T-helper 17 cell (primary cell): ENCODE measurements at regions not wholly inside any gene's neighbourhood (a gene's known extent, or its start where the extent isn't known, plus 50 kb on each side); places are given as distances from the start of the nearest gene placed in this dataset.

Experiments used
- ATAC-seq: fragments of 150-1000 bp; cut with Tn5 transposase; 2 replicates; pipeline ENCODE4 v1.10.0; 2021; ENCODE audit warnings: mild to moderate bottlenecking, moderate library complexity
- DNase-seq, 3 donors: peaks; one replicate each; pipeline versions ENCODE4 v3.0.0 to v3.0.0-alpha.2; 2020 to 2021
- H3K9me3 ChIP-seq: one replicate; pipeline ENCODE4 v1.7.0; 2013; ENCODE audit warnings: low read length, mild to moderate bottlenecking; ENCODE audit not compliant: control insufficient read depth, poor library complexity, severe bottlenecking
- H3K27ac Mint-ChIP-seq: one replicate; pipeline ENCODE4 v1.8.0; 2022; ENCODE audit warnings: mild to moderate bottlenecking, moderate library complexity, mixed read lengths
- H3K27me3 Mint-ChIP-seq: one replicate; pipeline ENCODE4 v1.8.0; 2022; ENCODE audit warnings: mixed read lengths
- H3K36me3 Mint-ChIP-seq: one replicate; pipeline ENCODE4 v1.8.0; 2022; ENCODE audit warnings: low read depth, mixed read lengths
- H3K4me1 Mint-ChIP-seq: one replicate; pipeline ENCODE4 v1.8.0; 2022; ENCODE audit warnings: mild to moderate bottlenecking, mixed read lengths
- H3K4me3 Mint-ChIP-seq: one replicate; pipeline ENCODE4 v1.8.0; 2022; ENCODE audit warnings: mild to moderate bottlenecking, moderate library complexity, mixed read lengths

DNA sequence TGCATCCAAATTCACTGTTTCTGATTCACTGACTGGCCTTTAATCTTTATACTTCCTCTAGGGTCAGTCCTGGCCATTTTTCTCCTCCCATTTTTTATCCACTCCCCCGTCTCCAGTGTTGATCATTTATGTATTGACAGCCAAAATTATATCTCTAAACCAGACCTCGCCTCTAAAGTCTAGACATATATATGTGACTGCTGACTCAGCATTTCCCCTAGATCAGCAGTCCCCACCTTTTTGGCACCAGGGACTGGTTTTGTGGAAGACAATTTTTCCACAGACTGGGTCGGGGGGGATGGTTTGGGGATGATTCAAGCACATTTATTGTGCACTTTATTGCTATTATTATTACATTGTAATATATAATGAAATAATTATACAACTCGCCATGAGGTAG, 88.3 kb upstream of the DAAM1 start:
- ATAC-seq (no peak), DNase-seq (no peak)
- H3K4me3 Mint-ChIP-seq: no peak overlapping the region
- no peaks in the 10 kb centered on the region for H3K9me3 ChIP-seq
- H3K27me3 Mint-ChIP-seq: peaks cover 41% of the 10 kb centered on the region
- H3K4me1 Mint-ChIP-seq: peaks cover 3% of the 10 kb centered on the region
- H3K36me3 Mint-ChIP-seq: peaks cover 8% of the 10 kb centered on the region
- H3K27ac Mint-ChIP-seq: no peak overlapping the region

GRCh38 chr14:59101476-59101875, 87.0 kb upstream of the DAAM1 start:
- no peak for ATAC-seq
- H3K9me3 ChIP-seq: no peaks in the 10 kb centered on the region
- Mint-ChIP-seq H3K4me3 (no peak overlapping the region), H3K36me3 (peaks cover 8% of the 10 kb centered on the region), H3K4me1 (peaks cover 3% of the 10 kb centered on the region), H3K27ac (no peak overlapping the region), H3K27me3 (peaks cover 48% of the 10 kb centered on the region)
- DNase-seq: no peak

DNA sequence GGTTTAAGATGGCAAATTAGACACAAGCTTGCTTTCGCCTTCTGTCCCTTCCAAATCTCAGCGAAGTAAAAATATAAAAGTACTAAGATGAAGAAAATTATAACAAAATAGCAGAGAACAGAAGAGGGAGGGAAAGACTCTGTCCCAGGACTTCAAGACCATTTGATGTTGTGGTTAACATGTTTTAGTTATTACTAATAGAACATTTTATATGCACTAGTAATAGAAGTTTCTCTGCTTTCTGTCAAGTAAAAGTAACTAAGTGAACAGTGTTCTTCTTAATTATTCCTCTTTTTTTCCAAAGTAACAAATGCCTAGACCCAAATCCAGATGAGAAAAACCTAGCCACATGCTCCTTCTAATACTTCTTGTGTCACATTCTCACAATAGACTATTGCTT, 85.1 kb upstream of the DAAM1 start:
- H3K4me3 Mint-ChIP-seq: no peak overlapping the region
- peaks cover 8% of the 10 kb centered on the region for H3K36me3 Mint-ChIP-seq
- peaks cover 53% of the 10 kb centered on the region for H3K27me3 Mint-ChIP-seq
- DNase-seq (no peak), ATAC-seq (no peak)
- H3K4me1 Mint-ChIP-seq: peaks cover 3% of the 10 kb centered on the region
- H3K9me3 ChIP-seq: no peaks in the 10 kb centered on the region
- no peak overlapping the region for H3K27ac Mint-ChIP-seq

DNA sequence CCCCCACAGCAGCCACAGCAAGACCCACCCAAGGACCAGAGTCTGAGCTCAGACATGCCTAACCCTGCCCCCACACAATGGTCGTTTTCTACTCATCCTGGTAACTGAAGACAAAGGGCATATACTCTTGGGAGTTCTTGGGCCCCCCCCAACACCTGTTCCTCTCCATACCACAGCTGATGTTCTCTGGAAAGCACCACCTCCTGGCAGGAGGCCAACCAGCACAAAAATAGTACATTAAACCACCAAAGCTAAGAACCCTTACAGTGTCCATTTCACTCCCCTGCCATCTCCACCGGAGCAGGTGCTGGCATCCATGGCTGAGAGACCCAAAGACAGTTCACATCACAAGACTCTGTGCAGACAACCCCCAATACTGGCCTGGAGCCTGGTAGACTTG, 80.6 kb upstream of the DAAM1 start:
- no peak overlapping the region for H3K4me3 Mint-ChIP-seq
- H3K27me3 Mint-ChIP-seq: peaks cover 27% of the 10 kb centered on the region
- no peak overlapping the region for H3K27ac Mint-ChIP-seq
- ATAC-seq: no peak
- no peak for DNase-seq
- no peaks in the 10 kb centered on the region for H3K9me3 ChIP-seq
- no peaks in the 10 kb centered on the region for H3K36me3 Mint-ChIP-seq
- H3K4me1 Mint-ChIP-seq: no peaks in the 10 kb centered on the region

DNA sequence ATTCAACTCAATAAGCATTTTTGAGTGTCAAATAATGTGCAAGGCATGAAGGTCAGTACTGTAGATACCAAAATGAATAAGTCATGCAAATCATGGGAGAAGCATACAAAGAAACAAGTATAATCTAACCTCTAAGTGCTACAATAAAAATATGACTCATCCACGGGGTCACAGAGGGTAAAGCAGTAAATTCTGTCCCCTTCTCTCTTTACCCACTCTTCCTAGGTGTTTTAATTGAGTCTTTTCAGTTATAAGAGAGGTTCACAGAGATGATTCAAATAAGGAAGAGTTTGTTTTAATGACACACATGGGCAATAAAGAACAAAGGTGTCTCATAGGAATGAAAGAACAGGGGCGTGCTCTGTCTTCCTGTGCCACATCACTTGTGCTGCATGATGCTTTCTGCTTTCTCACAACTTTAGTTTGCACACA, 71.5 kb upstream of the DAAM1 start:
- peaks cover 20% of the 10 kb centered on the region for H3K27me3 Mint-ChIP-seq
- no peak for DNase-seq
- H3K27ac Mint-ChIP-seq: no peak overlapping the region
- H3K4me3 Mint-ChIP-seq: no peak overlapping the region
- no peaks in the 10 kb centered on the region for H3K9me3 ChIP-seq
- H3K36me3 Mint-ChIP-seq: no peaks in the 10 kb centered on the region
- ATAC-seq: no peak
- no peaks in the 10 kb centered on the region for H3K4me1 Mint-ChIP-seq

DNA sequence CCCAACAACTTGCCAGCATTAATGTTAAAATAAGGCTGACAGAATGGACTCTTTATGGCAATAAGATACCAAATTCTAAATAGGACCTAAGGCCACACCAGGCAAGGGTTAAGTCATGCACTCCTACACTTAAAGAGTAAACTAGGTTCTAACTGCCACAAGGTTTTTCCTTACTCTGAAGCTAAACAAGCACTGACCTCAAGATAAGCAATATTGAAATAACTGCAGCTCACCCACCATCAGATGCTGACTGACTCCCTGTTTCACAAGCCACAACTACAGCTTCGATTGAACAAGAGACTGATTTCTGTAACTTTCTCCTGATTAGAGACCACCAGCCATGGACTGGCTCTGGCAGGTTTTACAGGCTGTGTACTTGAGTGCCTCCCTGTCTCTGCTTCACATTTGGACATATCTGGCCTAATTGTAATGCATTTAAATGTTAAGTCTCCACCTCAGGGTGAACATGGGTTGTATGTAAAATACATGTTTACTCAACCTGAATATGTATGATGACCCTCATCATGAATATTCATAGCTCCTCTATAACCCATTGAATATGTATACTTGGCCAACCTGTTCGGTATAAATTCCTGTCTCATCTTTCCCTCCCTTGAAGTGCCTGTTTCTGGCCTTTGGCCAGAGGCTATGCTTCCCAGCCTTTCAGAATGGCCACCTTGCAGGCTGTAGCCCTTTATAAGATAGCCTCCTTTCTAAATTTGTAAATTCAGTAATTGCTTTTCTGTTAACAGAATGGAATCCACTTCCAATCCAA, 70.5 kb upstream of the DAAM1 start:
- no peaks in the 10 kb centered on the region for H3K9me3 ChIP-seq
- DNase-seq (no peak), ATAC-seq (no peak)
- Mint-ChIP-seq H3K4me3 (no peak overlapping the region), H3K36me3 (no peaks in the 10 kb centered on the region), H3K27ac (no peak overlapping the region), H3K4me1 (no peaks in the 10 kb centered on the region), H3K27me3 (peaks cover 26% of the 10 kb centered on the region)

GRCh38 chr14:59120921-59121320, 67.5 kb upstream of the DAAM1 start:
- H3K36me3 Mint-ChIP-seq: no peaks in the 10 kb centered on the region
- peaks cover 38% of the 10 kb centered on the region for H3K27me3 Mint-ChIP-seq
- ATAC-seq: no peak
- H3K4me1 Mint-ChIP-seq: no peaks in the 10 kb centered on the region
- H3K9me3 ChIP-seq: no peaks in the 10 kb centered on the region
- DNase-seq: no peak
- no peak overlapping the region for H3K27ac Mint-ChIP-seq
- no peak overlapping the region for H3K4me3 Mint-ChIP-seq

DNA sequence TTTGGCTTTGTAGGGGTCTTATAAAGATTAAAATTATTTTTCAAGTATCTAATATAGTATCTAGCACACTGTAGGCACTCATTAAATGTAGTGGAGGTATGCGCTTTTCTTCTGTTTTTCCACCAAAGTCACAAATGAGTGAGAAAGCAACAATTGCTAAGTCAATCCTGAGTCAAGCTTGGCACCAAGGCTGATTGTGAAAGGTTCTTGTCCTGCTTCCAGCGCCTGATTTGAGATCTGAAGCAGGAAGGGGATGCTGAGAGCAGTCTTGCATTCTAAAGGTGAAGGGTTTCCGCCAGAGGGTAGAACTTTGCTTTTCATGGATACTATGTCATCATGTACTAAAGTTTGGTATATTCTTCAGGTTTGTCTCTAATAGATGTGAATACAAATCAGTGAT, 64.9 kb upstream of the DAAM1 start:
- Mint-ChIP-seq H3K4me3 (no peak overlapping the region), H3K36me3 (no peaks in the 10 kb centered on the region), H3K4me1 (peaks cover 3% of the 10 kb centered on the region), H3K27ac (no peak overlapping the region), H3K27me3 (peaks cover 41% of the 10 kb centered on the region)
- ATAC-seq (no peak), DNase-seq (no peak)
- no peaks in the 10 kb centered on the region for H3K9me3 ChIP-seq

DNA sequence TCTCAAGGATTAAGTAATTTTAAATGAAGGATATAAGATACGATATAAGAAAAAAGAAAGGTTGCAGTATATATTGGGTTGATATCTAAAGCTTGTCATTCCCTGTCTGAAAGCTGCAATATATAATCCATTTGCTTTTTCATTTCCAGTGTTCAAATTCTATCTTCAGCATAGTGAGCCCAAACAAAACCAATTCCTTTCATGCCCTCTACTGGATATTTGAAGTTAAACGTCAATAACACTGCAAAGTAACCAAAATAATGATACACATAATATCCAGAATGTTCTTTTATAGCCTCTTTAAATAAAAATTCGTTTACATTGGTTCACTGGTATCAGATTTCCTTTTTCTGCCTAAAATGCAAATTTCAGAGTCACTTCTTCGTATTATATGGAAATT, 64.5 kb upstream of the DAAM1 start:
- Mint-ChIP-seq H3K27me3 (peaks cover 46% of the 10 kb centered on the region), H3K27ac (no peak overlapping the region), H3K36me3 (no peaks in the 10 kb centered on the region), H3K4me3 (no peak overlapping the region), H3K4me1 (peaks cover 3% of the 10 kb centered on the region)
- ATAC-seq (no peak), DNase-seq (no peak)
- H3K9me3 ChIP-seq: no peaks in the 10 kb centered on the region

DNA sequence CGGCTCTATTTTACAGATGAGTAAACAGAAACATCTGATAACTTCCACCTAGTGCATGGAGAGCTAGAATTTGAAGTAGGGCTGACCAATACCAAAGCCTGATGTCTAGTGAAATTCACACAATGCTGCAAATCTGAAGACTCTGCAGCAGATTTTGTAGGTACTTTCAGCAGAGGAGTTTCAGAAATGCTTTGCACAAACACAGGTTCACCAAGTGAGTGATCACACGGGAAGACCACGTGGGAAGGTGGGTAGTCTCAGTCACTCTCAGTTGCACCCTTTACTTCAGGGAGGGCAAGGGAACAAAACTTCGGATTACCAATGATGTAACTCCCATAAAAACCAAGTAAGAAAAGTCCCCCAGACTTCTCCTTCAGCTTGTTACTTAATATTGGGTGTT, 63.3 kb upstream of the DAAM1 start:
- Mint-ChIP-seq H3K4me1 (peaks cover 3% of the 10 kb centered on the region), H3K27me3 (peaks cover 50% of the 10 kb centered on the region), H3K4me3 (no peak overlapping the region), H3K27ac (no peak overlapping the region), H3K36me3 (no peaks in the 10 kb centered on the region)
- no peaks in the 10 kb centered on the region for H3K9me3 ChIP-seq
- no peak for DNase-seq
- no peak for ATAC-seq

DNA sequence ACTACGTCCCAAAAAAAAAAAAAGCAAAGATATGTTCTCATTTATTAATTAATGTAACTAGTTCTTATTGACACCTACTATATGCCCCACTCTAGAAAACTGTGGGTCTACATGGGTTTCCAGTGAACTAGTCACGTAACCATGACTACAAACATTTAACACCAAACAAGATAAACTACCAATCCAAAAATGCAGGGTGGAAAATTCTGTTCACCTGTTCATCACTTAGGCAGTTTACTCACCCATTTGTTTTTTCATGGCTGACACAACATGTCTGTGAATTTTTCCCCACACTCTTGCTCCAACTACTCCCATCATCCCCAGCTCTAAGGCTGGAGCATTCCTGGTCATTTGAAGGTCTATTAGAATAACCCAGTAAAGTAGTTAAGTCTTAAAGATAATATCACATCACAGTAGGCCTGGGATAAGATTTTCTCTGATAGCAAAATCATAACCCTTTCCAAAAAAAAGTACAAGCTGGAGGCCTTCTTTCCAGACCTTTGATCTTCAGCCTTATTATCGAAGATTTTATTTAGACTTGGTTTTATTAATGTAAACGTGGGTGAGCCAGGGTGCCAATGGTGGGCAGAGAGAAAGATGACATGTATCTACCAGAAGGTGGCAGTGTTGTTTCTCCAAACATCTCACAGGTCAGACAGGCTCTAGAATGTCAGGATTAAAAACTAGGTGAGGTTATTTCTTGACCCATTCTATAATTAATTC, 61.6 kb upstream of the DAAM1 start:
- peak; percentile 82 for ATAC-seq
- peaks cover 40% of the 10 kb centered on the region for H3K27me3 Mint-ChIP-seq
- H3K27ac Mint-ChIP-seq: peak overlapping the region; percentile 21
- no peak for DNase-seq
- H3K4me1 Mint-ChIP-seq: peaks cover 3% of the 10 kb centered on the region
- no peaks in the 10 kb centered on the region for H3K9me3 ChIP-seq
- no peak overlapping the region for H3K4me3 Mint-ChIP-seq
- H3K36me3 Mint-ChIP-seq: no peaks in the 10 kb centered on the region

- H3K27me3 Mint-ChIP-seq: peaks cover 38% of the 10 kb centered on the region
- peak overlapping the region; percentile 21 for H3K27ac Mint-ChIP-seq
- ATAC-seq: no peak
- H3K9me3 ChIP-seq: no peaks in the 10 kb centered on the region
- H3K4me3 Mint-ChIP-seq: no peak overlapping the region
- H3K36me3 Mint-ChIP-seq: no peaks in the 10 kb centered on the region
- DNase-seq: no peak
- H3K4me1 Mint-ChIP-seq: peaks cover 3% of the 10 kb centered on the region
Observed at GRCh38 chr14:59127437-59127732, 61.1 kb upstream of the DAAM1 start.

- DNase-seq (no peak), ATAC-seq (no peak)
- H3K4me3 Mint-ChIP-seq: no peak overlapping the region
- no peaks in the 10 kb centered on the region for H3K9me3 ChIP-seq
- no peak overlapping the region for H3K27ac Mint-ChIP-seq
- peaks cover 2% of the 10 kb centered on the region for H3K36me3 Mint-ChIP-seq
- H3K27me3 Mint-ChIP-seq: peaks cover 30% of the 10 kb centered on the region
- peaks cover 3% of the 10 kb centered on the region for H3K4me1 Mint-ChIP-seq
Observed at GRCh38 chr14:59130462-59130861, 58.0 kb upstream of the DAAM1 start.
